ENCODE measurements at regions not wholly inside any gene's neighbourhood (a gene's known extent, or its start where the extent isn't known, plus 50 kb on each side); places are given as distances from the start of the nearest gene placed in this dataset.

DNA sequence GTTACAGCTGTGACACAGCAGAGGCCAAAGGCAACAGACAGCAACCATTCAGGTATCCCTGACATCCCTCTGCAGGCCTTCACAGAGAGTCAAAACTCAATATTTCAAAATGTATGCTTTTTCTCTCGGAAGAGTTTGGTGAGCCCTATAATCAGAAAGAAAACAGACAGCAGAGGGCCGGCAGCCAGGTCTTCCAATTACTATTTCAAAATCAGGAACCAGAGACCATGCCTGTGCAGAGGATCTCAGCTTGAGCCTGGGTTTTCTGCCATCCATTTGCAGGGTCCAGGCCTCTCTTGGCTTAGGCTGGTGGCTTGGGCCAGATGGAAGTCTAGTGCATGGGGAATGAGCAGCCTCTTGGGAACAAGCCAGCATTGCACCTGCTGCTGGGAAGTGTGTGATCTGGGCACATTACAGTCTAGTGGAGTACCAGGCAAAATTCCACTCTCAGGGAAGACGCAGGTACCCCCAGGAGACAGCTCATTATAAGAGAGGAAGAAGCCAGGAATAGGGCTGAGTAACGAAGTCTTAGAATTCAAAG lies 231.3 kb downstream of the ENC1 start:
- no peaks in the 10 kb centered on the region for H3K9me2 ChIP-seq (ENCODE audit: insufficient read depth)
- no peak overlapping the region for H3K4me2 ChIP-seq (ENCODE audit: low read length)
- no peaks in the 10 kb centered on the region for H4K20me1 ChIP-seq (ENCODE audit: insufficient read depth)
- ChIA-PET CTCF (no interaction called here), RAD21 (ENCODE audit: low non-redundant PET in 1 of 2, low total read pairs in 2 of 2, uncharacterized antibody in 2 of 2, unreplicated experiment in 2 of 2) (no interaction called here), POLR2A (no interaction called here)
- intact Hi-C loops (cut with micrococcal nuclease), result no loop called here
- no peak overlapping the region for H3K4me3 ChIP-seq (replicated peaks in 1 of 2; ENCODE audit: low read depth in 1 of 2, low read length in 2 of 2)
- no TSS peak for BruUV-seq (replicated peaks)
- no peak overlapping the region for H3K27ac ChIP-seq (ENCODE audit: low read depth, low read length)
- no peaks in the 10 kb centered on the region for H3K79me2 ChIP-seq (ENCODE audit: insufficient read depth, low read length)
- H3K27me3 ChIP-seq (ENCODE audit: insufficient read depth, low read length), result no peaks in the 10 kb centered on the region
- no peak overlapping the region for H2AFZ ChIP-seq (ENCODE audit: low read depth, low read length, poor library complexity, severe bottlenecking)
- no peak overlapping the region for H3K9ac ChIP-seq (ENCODE audit: low read length)
- DNase-seq (ENCODE audit: low read depth, low spot score) (no peak), ATAC-seq (no peak)
- no peaks in the 10 kb centered on the region for H3K4me1 ChIP-seq (ENCODE audit: control insufficient read depth in 1 of 2, insufficient read depth in 2 of 2, low read length in 2 of 2)
- TF ChIP-seq POLR2AphosphoS5 (IDR thresholded peaks at IDR 0.05; ENCODE audit: low read depth, low read length) (no peak), FOSL1 (IDR thresholded peaks at IDR 0.05; ENCODE audit: low read depth) (no peak), POLR2A (IDR thresholded peaks at IDR 0.05; ENCODE audit: borderline replicate concordance, extremely low read depth, insufficient read depth, insufficient read length) (no peak), EGR1 (IDR thresholded peaks at IDR 0.05; ENCODE audit: low read depth) (no peak), JUND (IDR thresholded peaks at IDR 0.05) (no peak), TCF7L2 (IDR thresholded peaks at IDR 0.05; ENCODE audit: borderline replicate concordance, extremely low read depth, insufficient read depth, insufficient read length) (no peak), EZH2phosphoT487 (IDR thresholded peaks at IDR 0.05; ENCODE audit: borderline replicate concordance) (no peak), CBX3 (IDR thresholded peaks at IDR 0.05; ENCODE audit: low read depth) (no peak), SRF (IDR thresholded peaks at IDR 0.05; ENCODE audit: low read depth) (no peak), CEBPB (IDR thresholded peaks at IDR 0.05; ENCODE audit: low read depth) (no peak), SIN3A (IDR thresholded peaks at IDR 0.05; ENCODE audit: low read depth) (no peak), EZH2 (IDR thresholded peaks at IDR 0.05) (no peak)
- TF ChIP-seq, protein P1, sequence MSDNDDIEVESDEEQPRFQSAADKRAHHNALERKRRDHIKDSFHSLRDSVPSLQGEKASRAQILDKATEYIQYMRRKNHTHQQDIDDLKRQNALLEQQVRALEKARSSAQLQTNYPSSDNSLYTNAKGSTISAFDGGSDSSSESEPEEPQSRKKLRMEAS (IDR thresholded peaks at IDR 0.05), result no peak
- TF ChIP-seq, protein P2, sequence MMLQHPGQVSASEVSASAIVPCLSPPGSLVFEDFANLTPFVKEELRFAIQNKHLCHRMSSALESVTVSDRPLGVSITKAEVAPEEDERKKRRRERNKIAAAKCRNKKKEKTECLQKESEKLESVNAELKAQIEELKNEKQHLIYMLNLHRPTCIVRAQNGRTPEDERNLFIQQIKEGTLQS (IDR thresholded peaks at IDR 0.05), result no peak
- H3K36me3 ChIP-seq (ENCODE audit: control insufficient read depth in 1 of 2, insufficient read depth in 2 of 2, low read length in 2 of 2), result no peaks in the 10 kb centered on the region
- H3K9me3 ChIP-seq (ENCODE audit: control insufficient read depth in 1 of 2, insufficient read depth in 1 of 2, low read depth in 1 of 2, low read length in 2 of 2), result no peaks in the 10 kb centered on the region
